A549 (cell line): ENCODE measurements at regions not wholly inside any gene's neighbourhood (a gene's known extent, or its start where the extent isn't known, plus 50 kb on each side); places are given as distances from the start of the nearest gene placed in this dataset.
A peak's percentile ranks its signal among the peaks of the same experiment; 100 is the strongest.

ENCODE experiments used
- ATAC-seq, 2 experiments: fragments of 200-7000 bp in 1 of 2; fragments of >200 bp in 1 of 2; cut with Nextera tagmentation in 1 of 2; cut with Tn5 transposase in 1 of 2; 3 replicates each; pipeline versions ENCODE4 v1.8.0 to v1.9.1; 2018 to 2020; ENCODE audit warnings: mild to moderate bottlenecking in 1 of 2, moderate library complexity in 1 of 2
- CTCF ChIA-PET: fragments of 300-600 bp; sonication (Branson Sonifier 250); formaldehyde crosslinking; extraction: SDS; loops from one replicate; lab custom pipeline; 2021; ENCODE audit warnings: antibody characterized with exemption, inconsistent platforms; lab: Yijun Ruan, JAX
- POLR2A ChIA-PET: fragments of 350-600 bp; formaldehyde crosslinking; extraction: SDS; loops from one replicate; lab custom pipeline; 2021; ENCODE audit warnings: antibody characterized with exemption, inconsistent platforms; lab: Yijun Ruan, JAX
- DNase-seq, 2 experiments: peaks; one replicate each; pipeline versions ENCODE4 v3.0.0 to v3.0.0-alpha.2; 2011 to 2016; ENCODE audit warnings: low read depth in 1 of 2, low spot score in 1 of 2
- FAIRE-seq: peaks from 2 replicates; lab custom pipeline; 2011; peaks lifted over from hg19 to GRCh38; lab: Jason Lieb, UNC
- H3K27ac ChIP-seq, 2 experiments: fragments of >200 bp; sonication (Bioruptor Twin); formaldehyde crosslinking; 3 replicates each; pipeline ENCODE4 v1.5.1; 2016 to 2017
- H3K4me1 ChIP-seq: fragments of >200 bp; sonication (Bioruptor Twin); formaldehyde crosslinking; 3 replicates; pipeline ENCODE4 v1.6.1; 2016
- H3K4me2 ChIP-seq: fragments of >200 bp; sonication (Bioruptor Twin); formaldehyde crosslinking; 3 replicates; pipeline ENCODE4 v1.6.1; 2016
- H3K4me3 ChIP-seq: fragments of >200 bp; sonication (Bioruptor Twin); formaldehyde crosslinking; 3 replicates; pipeline ENCODE4 v1.5.1; 2016
- H3K9me3 ChIP-seq: fragments of >200 bp; sonication (Bioruptor Twin); formaldehyde crosslinking; 3 replicates; pipeline ENCODE4 v1.6.1; 2016
- CEBPB ChIP-seq, 2 experiments: fragments of >200 bp in 1 of 2; sonication (Bioruptor Twin) in 1 of 2; formaldehyde crosslinking in 1 of 2; IDR thresholded peaks; 2 replicates each; pipeline ENCODE4 v1.6.1; 2012 to 2016
- CHD2 ChIP-seq: fragments of 150-350 bp; IDR thresholded peaks from 2 replicates; pipeline ENCODE4 v1.6.1; 2014; ENCODE audit warnings: low read length; ENCODE audit not compliant: partially characterized antibody
- CHD4 ChIP-seq: fragments of 200-600 bp; sonication (generic); IDR thresholded peaks from 2 replicates; pipeline ENCODE4 v1.6.1; 2016; ENCODE audit warnings: antibody characterized with exemption, mild to moderate bottlenecking, borderline replicate concordance
- EHF ChIP-seq: fragments of 250-450 bp; sonication (Bioruptor Pico); IDR thresholded peaks from 2 replicates; pipeline ENCODE4 v1.5.0; 2020; ENCODE audit warnings: mild to moderate bottlenecking
- EHMT2 ChIP-seq: fragments of 200-600 bp; sonication (generic); IDR thresholded peaks from 2 replicates; pipeline ENCODE4 v1.6.1; 2016; ENCODE audit warnings: antibody characterized with exemption, low read depth, mild to moderate bottlenecking, moderate library complexity
- FOSL2 ChIP-seq, 2 experiments: fragments of 450-650 bp in 1 of 2; fragments of >200 bp in 1 of 2; sonication (Bioruptor Twin) in 1 of 2; formaldehyde crosslinking; IDR thresholded peaks; 2 replicates each; pipeline versions ENCODE4 v1.5.0 to v1.6.1; 2016 to 2020; ENCODE audit warnings: mild to moderate bottlenecking in 1 of 2, moderate library complexity in 1 of 2
- FOXS1 ChIP-seq: fragments of 250-450 bp; sonication (Bioruptor Pico); IDR thresholded peaks from 2 replicates; pipeline ENCODE4 v1.5.0; 2020; ENCODE audit warnings: mild to moderate bottlenecking, moderate library complexity
- HOXA7 ChIP-seq: fragments of 250-450 bp; sonication (Bioruptor Pico); IDR thresholded peaks from 2 replicates; pipeline ENCODE4 v1.5.0; 2020; ENCODE audit warnings: mild to moderate bottlenecking, moderate library complexity
- JUN ChIP-seq, 2 experiments: fragments of >200 bp; sonication (Bioruptor Twin); formaldehyde crosslinking; IDR thresholded peaks; 2 replicates in 1 of 2; 3 replicates in 1 of 2; pipeline ENCODE4 v1.6.1; 2016 to 2017
- KDM5A ChIP-seq: fragments of 200-600 bp; sonication (generic); IDR thresholded peaks from 2 replicates; pipeline ENCODE4 v1.6.1; 2016; ENCODE audit warnings: antibody characterized with exemption, mild to moderate bottlenecking
- MAFK ChIP-seq: fragments of 450-650 bp; IDR thresholded peaks from 2 replicates; pipeline ENCODE4 v1.6.1; 2014; ENCODE audit not compliant: partially characterized antibody
- MAX ChIP-seq: IDR thresholded peaks from 2 replicates; pipeline ENCODE4 v1.6.1; 2012
- MYC ChIP-seq: IDR thresholded peaks from 2 replicates; pipeline ENCODE4 v1.6.1; 2012; ENCODE audit warnings: mild to moderate bottlenecking, inconsistent platforms, low read length, improper control_type of control experiment, borderline replicate concordance
- NPAS2 ChIP-seq: fragments of 250-450 bp; sonication (Bioruptor Pico); IDR thresholded peaks from 2 replicates; pipeline ENCODE4 v1.8.0; 2022; ENCODE audit warnings: mild to moderate bottlenecking, moderate library complexity, borderline replicate concordance
- POLR2A ChIP-seq: IDR thresholded peaks from 2 replicates; pipeline ENCODE4 v1.6.1; 2012; ENCODE audit warnings: mild to moderate bottlenecking, low read length
- RARB ChIP-seq: fragments of 250-450 bp; sonication (Bioruptor Pico); IDR thresholded peaks from 2 replicates; pipeline ENCODE4 v1.8.0; 2021; ENCODE audit warnings: mild to moderate bottlenecking, moderate library complexity
- RFX5 ChIP-seq: fragments of 450-650 bp; IDR thresholded peaks from 2 replicates; pipeline ENCODE4 v1.7.1; 2014; ENCODE audit warnings: antibody characterized with exemption, mild to moderate bottlenecking, moderate library complexity
- TFCP2L1 ChIP-seq: fragments of 250-450 bp; sonication (Bioruptor Pico); IDR thresholded peaks from 2 replicates; pipeline ENCODE4 v1.5.0; 2021; ENCODE audit warnings: mild to moderate bottlenecking
- ZNF302 ChIP-seq: fragments of 250-450 bp; sonication (Bioruptor Pico); IDR thresholded peaks from 2 replicates; pipeline ENCODE4 v1.9.0; 2021; ENCODE audit warnings: inconsistent platforms, mild to moderate bottlenecking, moderate library complexity
- WGBS: methylation state at CpG from one replicate; pipeline ENCODE4 v1.1.6; 2017; ENCODE audit errors: missing lambda C conversion rate; 5-methylcytosine and 5-hydroxymethylcytosine counted together
- TF ChIP-seq, protein P1 (sequence below): fragments of 250-450 bp; sonication (Bioruptor Pico); IDR thresholded peaks from 2 replicates; pipeline ENCODE4 v1.5.0; 2021; ENCODE audit warnings: mild to moderate bottlenecking, moderate library complexity, borderline replicate concordance
- TF ChIP-seq, protein P2 (sequence below): fragments of 150-350 bp; IDR thresholded peaks from 2 replicates; pipeline ENCODE4 v1.6.1; 2014; ENCODE audit warnings: low read depth, mild to moderate bottlenecking, low read length
- TF ChIP-seq, protein P3 (sequence below): fragments of 250-450 bp; sonication (Bioruptor Pico); IDR thresholded peaks from 2 replicates; pipeline ENCODE4 v1.5.0; 2020; ENCODE audit warnings: low read depth, mild to moderate bottlenecking, moderate library complexity

GRCh38 chr3:35198857-35199256, 440.5 kb upstream of the ARPP21 start:
- no peak for FAIRE-seq

DNA sequence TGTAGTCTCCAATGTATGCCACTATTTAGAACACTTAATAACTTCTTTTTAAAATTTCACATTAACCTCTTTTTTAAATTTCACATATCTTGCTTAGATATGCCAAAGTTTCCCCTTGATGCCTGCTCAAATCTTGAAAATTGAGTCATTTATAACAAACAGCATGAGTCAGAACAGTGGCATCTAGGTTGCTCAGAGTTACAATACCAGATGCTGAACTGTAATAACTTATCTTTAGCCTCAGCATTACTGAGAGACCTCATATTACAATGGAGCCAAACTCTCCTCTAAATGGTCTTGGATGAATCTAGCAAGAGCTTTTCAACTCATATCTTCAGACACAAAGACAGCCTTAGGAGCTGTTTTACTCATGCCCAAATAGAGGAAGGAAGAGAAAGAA, 439.3 kb upstream of the ARPP21 start:
- Histone ChIP-seq H3K4me2 (0 out of 3 replicates have a peak overlapping the region, but pooled peaks have one; percentile 21), H3K4me3 (no peak overlapping the region), H3K9me3 (no peaks in the 10 kb centered on the region), H3K4me1 (0 out of 3 replicates have a peak, but pooled peaks cover 6% of the 10 kb centered on the region), H3K27ac (no peak overlapping the region)
- peak in 1 of 2 experiments; percentile 56; a peak in 1 of 6 replicates for ATAC-seq
- POLR2A ChIA-PET: no interaction called here
- CTCF ChIA-PET: no interaction called here
- FAIRE-seq: no peak
- TF ChIP-seq HOXA7 (CRISPR knock-in tag): no peak
- TF ChIP-seq KDM5A: no peak
- TF ChIP-seq FOSL2 (IDR thresholded peaks at IDR 0.05): no peak
- peak; percentile 39; the same call in 1 of the 2 replicates for TF ChIP-seq FOSL2 (CRISPR knock-in tag; IDR thresholded peaks at IDR 0.05)
- peak in 1 of 2 experiments; percentile 15 for DNase-seq

More at GRCh38 chr3:35198857-35199256, 440.5 kb upstream of the ARPP21 start:
- no peaks in the 10 kb centered on the region for H3K9me3 ChIP-seq
- TF ChIP-seq EHF (CRISPR knock-in tag) (no peak), JUN (IDR thresholded peaks at IDR 0.05) (no peak), CEBPB (IDR thresholded peaks at IDR 0.05) (no peak), MYC (no peak), FOXS1 (no peak), MAX (no peak), EHMT2 (no peak)
- TF ChIP-seq, protein P1, sequence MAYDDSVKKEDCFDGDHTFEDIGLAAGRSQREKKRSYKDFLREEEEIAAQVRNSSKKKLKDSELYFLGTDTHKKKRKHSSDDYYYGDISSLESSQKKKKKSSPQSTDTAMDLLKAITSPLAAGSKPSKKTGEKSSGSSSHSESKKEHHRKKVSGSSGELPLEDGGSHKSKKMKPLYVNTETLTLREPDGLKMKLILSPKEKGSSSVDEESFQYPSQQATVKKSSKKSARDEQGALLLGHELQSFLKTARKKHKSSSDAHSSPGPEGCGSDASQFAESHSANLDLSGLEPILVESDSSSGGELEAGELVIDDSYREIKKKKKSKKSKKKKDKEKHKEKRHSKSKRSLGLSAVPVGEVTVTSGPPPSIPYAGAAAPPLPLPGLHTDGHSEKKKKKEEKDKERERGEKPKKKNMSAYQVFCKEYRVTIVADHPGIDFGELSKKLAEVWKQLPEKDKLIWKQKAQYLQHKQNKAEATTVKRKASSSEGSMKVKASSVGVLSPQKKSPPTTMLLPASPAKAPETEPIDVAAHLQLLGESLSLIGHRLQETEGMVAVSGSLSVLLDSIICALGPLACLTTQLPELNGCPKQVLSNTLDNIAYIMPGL (CRISPR knock-in tag): no peak
- TF ChIP-seq, all 56 proteins: peak for 0
- ATAC-seq (no peak), DNase-seq (no peak)
- 38% methylated on average over 3 of the region's 3 CpGs for WGBS
- Histone ChIP-seq H3K4me1 (0 out of 3 replicates have a peak, but pooled peaks cover 6% of the 10 kb centered on the region), H3K27ac (0 out of 6 replicates have a peak overlapping the region, but pooled peaks of 1 of the 2 experiments have one; percentile 26), H3K4me2 (no peak overlapping the region), H3K4me3 (no peak overlapping the region)
- POLR2A ChIA-PET: no interaction called here
- CTCF ChIA-PET: no interaction called here

DNA sequence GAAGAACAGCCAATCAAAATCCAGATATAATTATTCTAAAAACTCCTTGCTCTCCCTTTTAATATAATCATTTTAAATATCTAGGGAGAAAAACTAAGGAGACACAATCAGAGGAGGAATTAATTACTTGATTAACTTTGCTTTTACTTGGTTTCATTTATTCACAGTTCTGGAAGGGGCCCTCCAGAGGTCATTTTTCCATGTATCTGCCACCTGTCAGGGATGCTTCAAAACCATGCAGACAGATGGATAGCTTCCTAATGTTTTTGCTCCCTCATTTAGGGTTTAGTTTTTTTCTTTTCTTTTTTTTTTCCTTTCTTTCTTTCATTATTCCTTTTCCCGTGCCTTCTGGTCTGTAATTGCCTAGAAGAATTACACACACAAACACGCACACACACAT, 438.1 kb upstream of the ARPP21 start:
- Histone ChIP-seq H3K4me3 (no peak overlapping the region), H3K4me1 (0 out of 3 replicates have a peak, but pooled peaks cover 6% of the 10 kb centered on the region), H3K9me3 (no peaks in the 10 kb centered on the region), H3K4me2 (no peak overlapping the region), H3K27ac (no peak overlapping the region)
- FAIRE-seq (no peak), DNase-seq (no peak), ATAC-seq (no peak)
- ChIA-PET POLR2A (no interaction called here), CTCF (no interaction called here)
- WGBS: 54% methylated on average over 2 of the region's 2 CpGs
- TF ChIP-seq, protein P2, sequence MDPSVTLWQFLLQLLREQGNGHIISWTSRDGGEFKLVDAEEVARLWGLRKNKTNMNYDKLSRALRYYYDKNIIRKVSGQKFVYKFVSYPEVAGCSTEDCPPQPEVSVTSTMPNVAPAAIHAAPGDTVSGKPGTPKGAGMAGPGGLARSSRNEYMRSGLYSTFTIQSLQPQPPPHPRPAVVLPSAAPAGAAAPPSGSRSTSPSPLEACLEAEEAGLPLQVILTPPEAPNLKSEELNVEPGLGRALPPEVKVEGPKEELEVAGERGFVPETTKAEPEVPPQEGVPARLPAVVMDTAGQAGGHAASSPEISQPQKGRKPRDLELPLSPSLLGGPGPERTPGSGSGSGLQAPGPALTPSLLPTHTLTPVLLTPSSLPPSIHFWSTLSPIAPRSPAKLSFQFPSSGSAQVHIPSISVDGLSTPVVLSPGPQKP: no peak
- no peak for TF ChIP-seq CHD2
- TF ChIP-seq KDM5A: no peak
- TF ChIP-seq TFCP2L1 (CRISPR knock-in tag): no peak
- TF ChIP-seq RARB: no peak
- TF ChIP-seq, protein P3, sequence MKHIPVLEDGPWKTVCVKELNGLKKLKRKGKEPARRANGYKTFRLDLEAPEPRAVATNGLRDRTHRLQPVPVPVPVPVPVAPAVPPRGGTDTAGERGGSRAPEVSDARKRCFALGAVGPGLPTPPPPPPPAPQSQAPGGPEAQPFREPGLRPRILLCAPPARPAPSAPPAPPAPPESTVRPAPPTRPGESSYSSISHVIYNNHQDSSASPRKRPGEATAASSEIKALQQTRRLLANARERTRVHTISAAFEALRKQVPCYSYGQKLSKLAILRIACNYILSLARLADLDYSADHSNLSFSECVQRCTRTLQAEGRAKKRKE: no peak
- TF ChIP-seq RFX5: no peak
- TF ChIP-seq POLR2A: no peak
- TF ChIP-seq CHD4: no peak
- TF ChIP-seq NPAS2 (CRISPR knock-in tag): no peak
- no peak for TF ChIP-seq ZNF302 (CRISPR knock-in tag)
- TF ChIP-seq MAFK: no peak
